Neuronal stem cell (in vitro differentiated cells): ENCODE measurements at regions not wholly inside any gene's neighbourhood (a gene's known extent, or its start where the extent isn't known, plus 50 kb on each side); places are given as distances from the start of the nearest gene placed in this dataset.

ENCODE experiments used
- DNase-seq: peaks from one replicate; pipeline ENCODE4 v3.0.0-alpha.2; 2013; ENCODE audit warnings: low spot score
- H2AFZ ChIP-seq: one replicate; pipeline ENCODE4 v1.6.1; 2013; ENCODE audit warnings: mild to moderate bottlenecking, low read length, inconsistent platforms
- H2AK5ac ChIP-seq: 2 replicates; pipeline ENCODE4 v1.6.1; 2013; ENCODE audit warnings: low read depth, mild to moderate bottlenecking, inconsistent platforms, low read length, moderate library complexity, mixed read lengths
- H2BK120ac ChIP-seq: 2 replicates; pipeline ENCODE4 v1.6.1; 2013; ENCODE audit warnings: low read depth, mild to moderate bottlenecking, inconsistent platforms, low read length, moderate library complexity, mixed read lengths
- H2BK12ac ChIP-seq: one replicate; pipeline ENCODE4 v1.6.1; 2013; ENCODE audit warnings: low read length, inconsistent platforms
- H2BK15ac ChIP-seq: 2 replicates; pipeline ENCODE4 v1.6.1; 2013; ENCODE audit warnings: mild to moderate bottlenecking, low read length, inconsistent platforms, mixed read lengths
- H2BK5ac ChIP-seq: one replicate; pipeline ENCODE4 v1.6.1; 2013; ENCODE audit warnings: inconsistent platforms, mild to moderate bottlenecking, low read length, moderate library complexity
- H3K14ac ChIP-seq: one replicate; pipeline ENCODE4 v1.6.1; 2013; ENCODE audit warnings: low read length, inconsistent platforms
- H3K18ac ChIP-seq: 2 replicates; pipeline ENCODE4 v1.6.1; 2013; ENCODE audit warnings: low read length, inconsistent platforms
- H3K23ac ChIP-seq: 2 replicates; pipeline ENCODE4 v1.6.1; 2013; ENCODE audit warnings: low read depth, mild to moderate bottlenecking, mixed read lengths, low read length, inconsistent platforms; ENCODE audit not compliant: poor library complexity
- H3K27ac ChIP-seq: replicated peaks from 3 replicates; pipeline ENCODE4 v1.5.1; 2013; ENCODE audit warnings: low read length, inconsistent platforms
- H3K27me3 ChIP-seq, 3 experiments: 2 replicates each; pipeline ENCODE4 v1.6.1; 2013; ENCODE audit warnings: low read length in 3 of 3, mild to moderate bottlenecking in 2 of 3, inconsistent platforms in 1 of 3, low read depth in 1 of 3, mixed read lengths in 1 of 3, moderate library complexity in 1 of 3; ENCODE audit not compliant: control insufficient read depth in 3 of 3, insufficient read depth in 3 of 3
- H3K36me3 ChIP-seq, 2 donors: replicated peaks in 1 of 2; 2 replicates each; pipeline ENCODE4 v1.6.1; 2013; ENCODE audit warnings: low read length in 2 of 2; ENCODE audit not compliant: control insufficient read depth in 2 of 2, insufficient read depth in 2 of 2
- H3K4ac ChIP-seq: 2 replicates; pipeline ENCODE4 v1.6.1; 2013; ENCODE audit warnings: inconsistent platforms, mild to moderate bottlenecking, low read length, moderate library complexity
- H3K4me1 ChIP-seq, 2 donors: 1 replicate in 1 of 2; 2 replicates in 1 of 2; pipeline ENCODE4 v1.6.1; 2013; ENCODE audit warnings: low read length in 2 of 2, low read depth in 1 of 2; ENCODE audit not compliant: control insufficient read depth in 2 of 2, insufficient read depth in 1 of 2
- H3K4me2 ChIP-seq: one replicate; pipeline ENCODE4 v1.6.1; 2013; ENCODE audit warnings: mild to moderate bottlenecking, low read length, inconsistent platforms; ENCODE audit not compliant: insufficient read depth, poor library complexity, severe bottlenecking
- H3K4me3 ChIP-seq, 2 donors: 2 replicates each; pipeline ENCODE4 v1.5.1; 2013; ENCODE audit warnings: low read length in 2 of 2, mild to moderate bottlenecking in 2 of 2, inconsistent platforms in 1 of 2, moderate library complexity in 1 of 2
- H3K79me1 ChIP-seq: one replicate; pipeline ENCODE4 v1.6.1; 2013; ENCODE audit warnings: low read depth, mild to moderate bottlenecking, inconsistent platforms, low read length, moderate library complexity
- H3K9ac ChIP-seq: one replicate; pipeline ENCODE4 v1.6.1; 2013; ENCODE audit warnings: mild to moderate bottlenecking, low read depth, low read length, inconsistent platforms; ENCODE audit not compliant: poor library complexity
- H3K9me3 ChIP-seq, 2 donors: replicated peaks in 1 of 2; 2 replicates each; pipeline versions ENCODE3 to v1.6.1; 2013; ENCODE audit warnings: low read length in 2 of 2, mild to moderate bottlenecking in 2 of 2, inconsistent platforms in 1 of 2, low read depth in 1 of 2, mixed read lengths in 1 of 2, moderate library complexity in 1 of 2; ENCODE audit not compliant: control insufficient read depth in 2 of 2, insufficient read depth in 1 of 2
- H4K8ac ChIP-seq: one replicate; pipeline ENCODE4 v1.6.1; 2013; ENCODE audit warnings: low read depth, mild to moderate bottlenecking, inconsistent platforms, low read length, moderate library complexity
- H4K91ac ChIP-seq: one replicate; pipeline ENCODE4 v1.6.1; 2013; ENCODE audit warnings: low read length, low read depth, mild to moderate bottlenecking, inconsistent platforms; ENCODE audit not compliant: poor library complexity
- WGBS, 2 donors: extraction: QIAGEN DNeasy Blood & Tissue Kit; methylation state at CpG; one replicate each; pipeline ENCODE4 v1.1.7; 2013; ENCODE audit warnings: missing lambda C conversion rate in 2 of 2, mixed read lengths in 1 of 2; ENCODE audit not compliant: insufficient read length in 2 of 2, insufficient replicate concordance in 1 of 2; ENCODE audit errors: extremely low coverage in 2 of 2; 5-methylcytosine and 5-hydroxymethylcytosine counted together

- DNase-seq, result no peak
- no CpG with 5 or more reads among the region's 4 CpGs for WGBS, 2 donors
- H3K79me1 ChIP-seq, result no peaks in the 10 kb centered on the region
Observed at GRCh38 chr13:97757807-97758206, 195.7 kb upstream of the IPO5 start.

GRCh38 chr13:97758317-97758716 lies 195.2 kb upstream of the IPO5 start:
- WGBS, 2 donors, result no CpG with 5 or more reads among the region's 3 CpGs

More at GRCh38 chr13:97757807-97758206, 195.7 kb upstream of the IPO5 start:
- no peak overlapping the region for H3K4me2 ChIP-seq
- H3K14ac ChIP-seq, result no peak overlapping the region
- peaks cover 0 to 4% (median 0%) of the 10 kb centered on the region in 3 experiments for H3K27me3 ChIP-seq
- H3K9me3 ChIP-seq, result no peaks in the 10 kb centered on the region
- H2AK5ac ChIP-seq, result no peak overlapping the region
- no peaks in the 10 kb centered on the region for H3K36me3 ChIP-seq
- H3K23ac ChIP-seq, result no peak overlapping the region
- no peak overlapping the region for H2BK5ac ChIP-seq
- no peak overlapping the region for H4K91ac ChIP-seq
- H3K4me1 ChIP-seq, result peaks cover 0 to 4% of the 10 kb centered on the region in 2 donors
- no peak overlapping the region for H3K4me3 ChIP-seq
- H2BK120ac ChIP-seq, result no peak overlapping the region
- no peak overlapping the region for H3K27ac ChIP-seq
- no peak overlapping the region for H3K4ac ChIP-seq
- no peak overlapping the region for H3K18ac ChIP-seq
- H4K8ac ChIP-seq, result no peak overlapping the region
- H3K9ac ChIP-seq, result no peak overlapping the region
- no peak overlapping the region for H2BK15ac ChIP-seq
- no peak overlapping the region for H2BK12ac ChIP-seq
- H2AFZ ChIP-seq, result no peak overlapping the region

GRCh38 chr13:97761796-97762540 lies 191.5 kb upstream of the IPO5 start:
- H3K27me3 ChIP-seq, result no peaks in the 10 kb centered on the region
- H2BK15ac ChIP-seq, result no peak overlapping the region
- H3K4me2 ChIP-seq, result no peak overlapping the region
- H3K23ac ChIP-seq, result no peak overlapping the region
- H3K4me1 ChIP-seq, result no peaks in the 10 kb centered on the region
- H2BK5ac ChIP-seq, result no peak overlapping the region
- no peak overlapping the region for H4K8ac ChIP-seq
- no peak overlapping the region for H2AK5ac ChIP-seq
- no peak overlapping the region for H4K91ac ChIP-seq
- H3K4ac ChIP-seq, result no peak overlapping the region
- no peak overlapping the region for H3K9ac ChIP-seq
- H2BK12ac ChIP-seq, result no peak overlapping the region
- H3K9me3 ChIP-seq, result no peaks in the 10 kb centered on the region
- no peak overlapping the region for H3K14ac ChIP-seq
- no CpG with 5 or more reads among the region's 3 CpGs for WGBS, 2 donors
- no peaks in the 10 kb centered on the region for H3K79me1 ChIP-seq
- no peak overlapping the region for H3K18ac ChIP-seq
- H3K36me3 ChIP-seq, result no peaks in the 10 kb centered on the region
- DNase-seq, result no peak
- no peak overlapping the region for H3K27ac ChIP-seq
- no peak overlapping the region for H3K4me3 ChIP-seq
- H2BK120ac ChIP-seq, result no peak overlapping the region
- H2AFZ ChIP-seq, result no peak overlapping the region

More at GRCh38 chr13:97758317-97758716, 195.2 kb upstream of the IPO5 start:
- Histone ChIP-seq H3K4me1 (no peaks in the 10 kb centered on the region), H2BK12ac (no peak overlapping the region), H4K8ac (no peak overlapping the region), H3K9ac (no peak overlapping the region), H2BK120ac (no peak overlapping the region), H2BK5ac (no peak overlapping the region), H2AFZ (no peak overlapping the region), H3K79me1 (no peaks in the 10 kb centered on the region), H3K4ac (no peak overlapping the region), H3K4me2 (no peak overlapping the region), H3K14ac (no peak overlapping the region), H3K27ac (no peak overlapping the region), H3K23ac (no peak overlapping the region), H4K91ac (no peak overlapping the region), H3K18ac (no peak overlapping the region), H3K36me3 (no peaks in the 10 kb centered on the region), H2AK5ac (no peak overlapping the region), H3K27me3 (peaks cover 0 to 4% (median 0%) of the 10 kb centered on the region in 3 experiments), H3K9me3 (no peaks in the 10 kb centered on the region), H3K4me3 (no peak overlapping the region), H2BK15ac (no peak overlapping the region)
- no peak for DNase-seq

DNA sequence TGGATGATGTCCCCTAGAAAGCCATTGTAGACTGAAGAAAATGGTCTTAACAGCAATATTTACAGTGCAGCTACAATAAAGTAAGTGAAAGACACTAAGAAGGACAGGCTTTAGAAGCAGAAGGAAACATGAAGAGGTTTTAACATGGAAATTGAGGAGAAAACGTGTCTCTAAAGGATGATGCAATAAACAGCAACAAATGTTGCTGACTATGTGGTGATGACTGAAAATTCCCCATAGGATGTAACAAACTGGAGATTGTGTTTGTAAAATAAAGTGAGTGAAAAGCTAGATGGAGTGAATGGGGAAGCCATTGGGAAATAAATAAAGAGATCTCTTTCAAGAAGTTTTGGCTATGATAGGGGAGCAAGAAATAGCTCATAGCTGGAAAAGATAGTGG lies 186.7 kb upstream of the IPO5 start:
- Histone ChIP-seq H2AK5ac (no peak overlapping the region), H2BK12ac (no peak overlapping the region), H3K27me3 (no peaks in the 10 kb centered on the region), H3K4ac (no peak overlapping the region), H3K36me3 (no peaks in the 10 kb centered on the region), H4K8ac (no peak overlapping the region), H4K91ac (no peak overlapping the region), H3K79me1 (no peaks in the 10 kb centered on the region), H3K18ac (no peak overlapping the region), H2BK5ac (no peak overlapping the region), H3K4me1 (no peaks in the 10 kb centered on the region), H3K23ac (no peak overlapping the region), H3K9me3 (no peaks in the 10 kb centered on the region), H3K27ac (no peak overlapping the region), H3K14ac (no peak overlapping the region), H3K4me2 (no peak overlapping the region), H3K9ac (no peak overlapping the region), H2AFZ (no peak overlapping the region), H2BK120ac (no peak overlapping the region), H2BK15ac (no peak overlapping the region), H3K4me3 (no peak overlapping the region)
- DNase-seq, result no peak
- WGBS, 2 donors, result no CpG with 5 or more reads among the region's 1 CpG
